Astrocyte (in vitro differentiated cells and primary cell): ENCODE measurements at regions not wholly inside any gene's neighbourhood (a gene's known extent, or its start where the extent isn't known, plus 50 kb on each side); places are given as distances from the start of the nearest gene placed in this dataset.

Source experiments
- CTCF ChIP-seq: IDR thresholded peaks from 2 replicates; pipeline ENCODE4 v1.5.1; 2011; ENCODE audit warnings: low read depth, mild to moderate bottlenecking, inconsistent platforms, low read length, moderate library complexity; ENCODE audit not compliant: insufficient read depth
- EZH2 ChIP-seq: IDR thresholded peaks from 2 replicates; pipeline ENCODE4 v1.6.1; 2012; ENCODE audit warnings: mild to moderate bottlenecking, low read length, inconsistent platforms; ENCODE audit not compliant: insufficient read depth

- TF ChIP-seq EZH2: no peak
- TF ChIP-seq CTCF: no peak
Measured at GRCh38 chr13:105518086-105518485, 1017.4 kb downstream of the EFNB2 start.
